Endothelial cell (in vitro differentiated cells): ENCODE measurements at regions not wholly inside any gene's neighbourhood (a gene's known extent, or its start where the extent isn't known, plus 50 kb on each side); places are given as distances from the start of the nearest gene placed in this dataset.

Source experiments
- DNase-seq: peaks from one replicate; pipeline ENCODE4 v3.0.0; 2021; ENCODE audit warnings: low spot score
- H3K27ac Mint-ChIP-seq: one replicate; pipeline ENCODE4 v1.8.0; 2021; ENCODE audit warnings: mixed read lengths, inconsistent platforms; ENCODE audit not compliant: unreplicated experiment
- H3K27me3 Mint-ChIP-seq: one replicate; pipeline ENCODE4 v1.8.0; 2021; ENCODE audit warnings: mild to moderate bottlenecking, moderate library complexity, mixed read lengths, inconsistent platforms; ENCODE audit not compliant: unreplicated experiment
- H3K36me3 Mint-ChIP-seq: one replicate; pipeline ENCODE4 v1.8.0; 2021; ENCODE audit warnings: mild to moderate bottlenecking, low read depth, mixed read lengths, inconsistent platforms; ENCODE audit not compliant: unreplicated experiment
- H3K4me1 Mint-ChIP-seq: one replicate; pipeline ENCODE4 v1.8.0; 2021; ENCODE audit warnings: mild to moderate bottlenecking, mixed read lengths, inconsistent platforms; ENCODE audit not compliant: unreplicated experiment
- H3K4me3 Mint-ChIP-seq: one replicate; pipeline ENCODE4 v1.8.0; 2021; ENCODE audit warnings: mild to moderate bottlenecking, mixed read lengths, inconsistent platforms; ENCODE audit not compliant: unreplicated experiment
- H3K9me3 Mint-ChIP-seq: one replicate; pipeline ENCODE4 v1.8.0; 2021; ENCODE audit warnings: mixed read lengths, inconsistent platforms; ENCODE audit not compliant: unreplicated experiment
- CTCF ChIP-seq: fragments of 200-600 bp; sonication (generic); IDR thresholded peaks from one replicate; pipeline ENCODE4 v1.5.0; 2021; ENCODE audit warnings: antibody characterized with exemption; ENCODE audit not compliant: unreplicated experiment

GRCh38 chr14:85050180-85050579, 479.8 kb upstream of the FLRT2 start:
- H3K4me3 Mint-ChIP-seq: no peak overlapping the region
- peaks cover 3% of the 10 kb centered on the region for H3K36me3 Mint-ChIP-seq
- TF ChIP-seq CTCF: no peak
- peaks cover 4% of the 10 kb centered on the region for H3K9me3 Mint-ChIP-seq
- H3K27me3 Mint-ChIP-seq: peaks cover 3% of the 10 kb centered on the region
- no peaks in the 10 kb centered on the region for H3K4me1 Mint-ChIP-seq
- no peak overlapping the region for H3K27ac Mint-ChIP-seq
- DNase-seq: no peak

DNA sequence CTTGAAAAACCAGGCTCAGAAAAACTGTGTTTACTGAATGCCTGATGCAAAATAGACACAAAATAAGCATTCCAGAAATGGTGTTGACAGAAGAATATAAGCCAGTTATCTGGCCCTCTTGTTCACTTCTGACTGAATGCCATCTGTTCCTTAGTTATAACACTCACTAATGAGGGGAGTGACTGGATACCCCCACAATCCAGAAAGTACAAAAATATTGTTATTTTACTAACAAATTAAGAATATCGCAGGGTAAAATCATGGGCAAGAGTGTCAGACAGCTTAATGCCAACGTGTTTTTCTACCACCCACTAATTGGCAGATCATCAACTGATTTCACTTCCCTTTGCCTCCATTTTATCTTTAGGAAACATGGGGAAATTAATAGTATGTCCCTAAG, 477.3 kb upstream of the FLRT2 start:
- Mint-ChIP-seq H3K9me3 (peaks cover 4% of the 10 kb centered on the region), H3K4me3 (no peak overlapping the region), H3K27ac (no peak overlapping the region), H3K27me3 (peaks cover 3% of the 10 kb centered on the region), H3K36me3 (peaks cover 3% of the 10 kb centered on the region), H3K4me1 (no peaks in the 10 kb centered on the region)
- no peak for TF ChIP-seq CTCF
- no peak for DNase-seq

DNA sequence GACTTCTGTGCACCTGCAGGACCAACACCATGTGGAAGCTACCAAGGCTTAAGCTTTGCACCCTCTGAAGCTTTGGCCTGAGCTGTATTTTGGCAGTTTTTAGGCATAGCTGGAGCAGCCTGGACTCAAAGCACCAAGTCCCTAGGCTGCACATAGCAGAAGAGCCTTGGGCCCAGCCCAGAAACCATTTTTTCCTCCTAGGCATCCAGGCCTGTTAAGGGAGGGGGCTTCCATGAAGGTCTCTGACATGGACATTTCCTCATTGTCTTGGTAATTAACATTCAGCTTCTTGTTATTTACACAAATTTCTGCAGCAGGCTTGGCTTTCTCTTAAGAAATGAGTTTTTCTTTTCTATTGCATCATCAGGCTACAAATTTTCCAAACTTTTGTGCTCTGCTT, 475.8 kb upstream of the FLRT2 start:
- Mint-ChIP-seq H3K36me3 (peaks cover 3% of the 10 kb centered on the region), H3K9me3 (peaks cover 4% of the 10 kb centered on the region), H3K27ac (no peak overlapping the region), H3K27me3 (peaks cover 3% of the 10 kb centered on the region), H3K4me1 (no peaks in the 10 kb centered on the region), H3K4me3 (no peak overlapping the region)
- no peak for DNase-seq
- no peak for TF ChIP-seq CTCF

- no peak for DNase-seq
- Mint-ChIP-seq H3K27ac (no peak overlapping the region), H3K36me3 (peaks cover 3% of the 10 kb centered on the region), H3K4me1 (no peaks in the 10 kb centered on the region), H3K4me3 (no peak overlapping the region), H3K9me3 (peaks cover 4% of the 10 kb centered on the region), H3K27me3 (peaks cover 3% of the 10 kb centered on the region)
- no peak for TF ChIP-seq CTCF
Measured at GRCh38 chr14:85056267-85056666, 473.7 kb upstream of the FLRT2 start.

GRCh38 chr14:85057221-85057620, 472.7 kb upstream of the FLRT2 start:
- no peaks in the 10 kb centered on the region for H3K4me1 Mint-ChIP-seq
- no peak for TF ChIP-seq CTCF
- H3K9me3 Mint-ChIP-seq: peaks cover 4% of the 10 kb centered on the region
- peaks cover 3% of the 10 kb centered on the region for H3K27me3 Mint-ChIP-seq
- H3K27ac Mint-ChIP-seq: no peak overlapping the region
- peaks cover 3% of the 10 kb centered on the region for H3K36me3 Mint-ChIP-seq
- DNase-seq: no peak
- H3K4me3 Mint-ChIP-seq: no peak overlapping the region
